ENCODE measurements at regions not wholly inside any gene's neighbourhood (a gene's known extent, or its start where the extent isn't known, plus 50 kb on each side); places are given as distances from the start of the nearest gene placed in this dataset.

DNA sequence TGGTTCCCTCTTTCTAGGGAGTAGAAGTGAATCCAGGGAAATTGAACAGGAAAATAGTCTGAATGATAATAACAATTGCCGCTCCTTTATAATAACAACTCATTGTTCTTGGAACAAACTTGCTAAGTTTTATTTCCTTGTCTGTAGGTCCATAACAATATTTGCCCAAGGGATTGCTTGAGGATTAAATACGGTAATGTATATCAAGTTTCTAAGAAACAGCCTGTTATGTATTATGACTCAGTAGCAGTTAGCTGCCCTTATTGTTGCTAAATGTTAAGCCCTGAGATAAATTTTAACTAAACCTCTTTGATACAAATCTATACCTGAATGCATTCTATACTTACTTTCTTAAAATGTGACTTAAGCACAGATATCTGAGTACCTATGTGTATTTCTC is 215.9 kb upstream of the AADAT start:
- H4K20me1 ChIP-seq (replicated peaks; ENCODE audit: control insufficient read depth, extremely low read depth, insufficient read depth, low read length), result no peaks in the 10 kb centered on the region
- CTCF ChIA-PET, result no interaction called here
- no peaks in the 10 kb centered on the region for H3K27me3 ChIP-seq (ENCODE audit: control insufficient read depth in 2 of 2, insufficient read depth in 2 of 2, low read length in 2 of 2)
- POLR2A ChIA-PET, result no interaction called here
- H3K9me1 ChIP-seq (replicated peaks; ENCODE audit: control insufficient read depth, extremely low read depth, insufficient read depth, low read length), result no peaks in the 10 kb centered on the region
- DNase-seq (ENCODE audit: low read depth, low spot score) (no peak), FAIRE-seq (no peak)
- H3K4me1 ChIP-seq (ENCODE audit: control insufficient read depth, extremely low read depth, insufficient read depth, low read length), result no peaks in the 10 kb centered on the region
- H3K4me3 ChIP-seq (replicated peaks in 1 of 3; ENCODE audit: insufficient read depth in 1 of 3, low read depth in 1 of 3, low read length in 3 of 3), result no peak overlapping the region
- no peak overlapping the region for H3K27ac ChIP-seq (ENCODE audit: insufficient read depth, low read depth, low read length)
- intact Hi-C loops (cut with micrococcal nuclease), result no loop called here
- H3K36me3 ChIP-seq (ENCODE audit: control insufficient read depth in 2 of 2, extremely low read depth in 1 of 2, insufficient read depth in 2 of 2, low read length in 2 of 2), result no peaks in the 10 kb centered on the region
- H3K79me2 ChIP-seq (ENCODE audit: control insufficient read depth, insufficient read depth, low read length), result no peaks in the 10 kb centered on the region
- H3K9me3 ChIP-seq (replicated peaks; ENCODE audit: control insufficient read depth, insufficient read depth, low read length), result peaks cover 2% of the 10 kb centered on the region
- H3K9ac ChIP-seq (replicated peaks; ENCODE audit: extremely low read depth, insufficient read depth, low read length), result no peak overlapping the region
- dilution Hi-C loops (cut with MboI; ENCODE audit: extremely low pct_ligation_motif_present, low sequenced_read_pairs), result no loop called here
- BruUV-seq (replicated peaks), result no TSS peak
- TF ChIP-seq, protein P1, sequence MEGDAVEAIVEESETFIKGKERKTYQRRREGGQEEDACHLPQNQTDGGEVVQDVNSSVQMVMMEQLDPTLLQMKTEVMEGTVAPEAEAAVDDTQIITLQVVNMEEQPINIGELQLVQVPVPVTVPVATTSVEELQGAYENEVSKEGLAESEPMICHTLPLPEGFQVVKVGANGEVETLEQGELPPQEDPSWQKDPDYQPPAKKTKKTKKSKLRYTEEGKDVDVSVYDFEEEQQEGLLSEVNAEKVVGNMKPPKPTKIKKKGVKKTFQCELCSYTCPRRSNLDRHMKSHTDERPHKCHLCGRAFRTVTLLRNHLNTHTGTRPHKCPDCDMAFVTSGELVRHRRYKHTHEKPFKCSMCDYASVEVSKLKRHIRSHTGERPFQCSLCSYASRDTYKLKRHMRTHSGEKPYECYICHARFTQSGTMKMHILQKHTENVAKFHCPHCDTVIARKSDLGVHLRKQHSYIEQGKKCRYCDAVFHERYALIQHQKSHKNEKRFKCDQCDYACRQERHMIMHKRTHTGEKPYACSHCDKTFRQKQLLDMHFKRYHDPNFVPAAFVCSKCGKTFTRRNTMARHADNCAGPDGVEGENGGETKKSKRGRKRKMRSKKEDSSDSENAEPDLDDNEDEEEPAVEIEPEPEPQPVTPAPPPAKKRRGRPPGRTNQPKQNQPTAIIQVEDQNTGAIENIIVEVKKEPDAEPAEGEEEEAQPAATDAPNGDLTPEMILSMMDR (IDR thresholded peaks at IDR 0.05; ENCODE audit: extremely low read depth in 1 of 2, insufficient read depth in 1 of 2, low read depth in 1 of 2, low read length in 2 of 2), result no peak
- TF ChIP-seq MYC (IDR thresholded peaks at IDR 0.05; ENCODE audit: low read depth, low read length) (no peak), POLR2AphosphoS5 (IDR thresholded peaks at IDR 0.05; ENCODE audit: insufficient read depth, low read depth, low read length) (no peak), MAX (IDR thresholded peaks at IDR 0.05; ENCODE audit: insufficient read depth, insufficient read length) (no peak), GATA2 (IDR thresholded peaks at IDR 0.05; ENCODE audit: insufficient read depth, insufficient read length, low read depth, low read length) (no peak), EZH2 (IDR thresholded peaks at IDR 0.05; ENCODE audit: borderline replicate concordance, low read depth, low read length, severe bottlenecking) (no peak), POLR2A (IDR thresholded peaks at IDR 0.05; ENCODE audit: low read depth, low read length) (no peak), FOS (IDR thresholded peaks at IDR 0.05; ENCODE audit: borderline replicate concordance, insufficient read depth, low read length) (no peak), JUN (IDR thresholded peaks at IDR 0.05; ENCODE audit: borderline replicate concordance, insufficient read depth, insufficient read length, low read depth) (no peak)
- H3K4me2 ChIP-seq (ENCODE audit: insufficient read depth, low read length), result no peak overlapping the region
- no peak overlapping the region for H2AFZ ChIP-seq (ENCODE audit: low read depth, low read length)
